T-helper 1 cell treated with Interleukin-12 subunit alpha and Interleukin-12 subunit beta and Interleukin-4 antibody, amounts not matched to agents 30 μg/mL and 1 μg/mL, for 36 hours (primary cell): ENCODE measurements at regions not wholly inside any gene's neighbourhood (a gene's known extent, or its start where the extent isn't known, plus 50 kb on each side); places are given as distances from the start of the nearest gene placed in this dataset.

Source experiments
- H3K27ac Mint-ChIP-seq: one replicate; pipeline ENCODE4 v1.8.0; 2021; ENCODE audit warnings: mild to moderate bottlenecking, mixed read lengths
- H3K27me3 Mint-ChIP-seq: one replicate; pipeline ENCODE4 v1.8.0; 2021; ENCODE audit warnings: low read depth, mixed read lengths
- H3K36me3 Mint-ChIP-seq: one replicate; pipeline ENCODE4 v1.8.0; 2021; ENCODE audit warnings: low read depth, mixed read lengths
- H3K4me1 Mint-ChIP-seq: one replicate; pipeline ENCODE4 v1.8.0; 2021; ENCODE audit warnings: low read depth, mixed read lengths
- H3K4me3 Mint-ChIP-seq: one replicate; pipeline ENCODE4 v1.8.0; 2021; ENCODE audit warnings: mild to moderate bottlenecking, moderate library complexity, mixed read lengths
- H3K9me3 Mint-ChIP-seq: one replicate; pipeline ENCODE4 v1.8.0; 2021; ENCODE audit warnings: mixed read lengths

GRCh38 chrX:5242091-5242790, 986.4 kb downstream of the NLGN4X start:
- Mint-ChIP-seq H3K9me3 (peaks cover 6% of the 10 kb centered on the region), H3K27ac (no peak overlapping the region), H3K27me3 (no peaks in the 10 kb centered on the region), H3K4me1 (no peaks in the 10 kb centered on the region), H3K36me3 (no peaks in the 10 kb centered on the region), H3K4me3 (no peak overlapping the region)

DNA sequence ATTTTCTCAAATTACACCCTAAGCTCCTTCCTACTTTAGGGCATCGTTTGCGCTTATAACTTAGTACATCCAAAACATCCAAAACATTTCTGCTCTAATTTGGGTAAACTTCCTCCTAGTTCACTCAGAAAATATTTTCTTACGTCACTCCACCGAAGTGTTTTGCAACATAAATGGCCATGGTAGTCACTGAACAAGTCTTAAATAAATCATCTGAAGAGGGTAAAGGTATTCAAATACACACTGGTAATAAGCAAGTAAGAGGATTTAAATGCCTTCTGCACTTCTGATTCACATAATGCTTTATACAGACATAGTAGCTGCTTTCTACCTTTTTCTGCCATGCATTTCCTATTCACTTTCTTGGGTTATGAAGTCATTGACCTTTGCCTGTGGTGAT, 991.9 kb downstream of the NLGN4X start:
- H3K27ac Mint-ChIP-seq = no peak overlapping the region
- H3K9me3 Mint-ChIP-seq = peaks cover 10% of the 10 kb centered on the region
- H3K4me3 Mint-ChIP-seq = no peak overlapping the region
- no peaks in the 10 kb centered on the region for H3K36me3 Mint-ChIP-seq
- H3K4me1 Mint-ChIP-seq = no peaks in the 10 kb centered on the region
- no peaks in the 10 kb centered on the region for H3K27me3 Mint-ChIP-seq

GRCh38 chrX:5236096-5236495, 992.6 kb downstream of the NLGN4X start:
- Mint-ChIP-seq H3K9me3 (peaks cover 10% of the 10 kb centered on the region), H3K27me3 (no peaks in the 10 kb centered on the region), H3K4me1 (no peaks in the 10 kb centered on the region), H3K27ac (no peak overlapping the region), H3K4me3 (no peak overlapping the region), H3K36me3 (no peaks in the 10 kb centered on the region)

GRCh38 chrX:5233830-5234229, 994.8 kb downstream of the NLGN4X start:
- no peak overlapping the region for H3K4me3 Mint-ChIP-seq

GRCh38 chrX:5220421-5220820, 1008.2 kb downstream of the NLGN4X start:
- Mint-ChIP-seq H3K27me3 (no peaks in the 10 kb centered on the region), H3K4me3 (no peak overlapping the region), H3K4me1 (no peaks in the 10 kb centered on the region), H3K36me3 (no peaks in the 10 kb centered on the region), H3K27ac (no peak overlapping the region), H3K9me3 (peaks cover 21% of the 10 kb centered on the region)

More at GRCh38 chrX:5233830-5234229, 994.8 kb downstream of the NLGN4X start:
- Mint-ChIP-seq H3K4me1 (no peaks in the 10 kb centered on the region), H3K9me3 (peaks cover 10% of the 10 kb centered on the region), H3K36me3 (no peaks in the 10 kb centered on the region), H3K27ac (no peak overlapping the region), H3K27me3 (no peaks in the 10 kb centered on the region)

GRCh38 chrX:5194806-5195205, 1033.9 kb downstream of the NLGN4X start:
- Mint-ChIP-seq H3K27ac (no peak overlapping the region), H3K4me3 (no peak overlapping the region), H3K36me3 (no peaks in the 10 kb centered on the region), H3K27me3 (no peaks in the 10 kb centered on the region), H3K4me1 (no peaks in the 10 kb centered on the region), H3K9me3 (peaks cover 3% of the 10 kb centered on the region)

GRCh38 chrX:5180135-5180741, 1048.4 kb downstream of the NLGN4X start:
- Mint-ChIP-seq H3K9me3 (no peaks in the 10 kb centered on the region), H3K4me3 (no peak overlapping the region), H3K36me3 (no peaks in the 10 kb centered on the region), H3K4me1 (no peaks in the 10 kb centered on the region), H3K27ac (no peak overlapping the region), H3K27me3 (no peaks in the 10 kb centered on the region)

DNA sequence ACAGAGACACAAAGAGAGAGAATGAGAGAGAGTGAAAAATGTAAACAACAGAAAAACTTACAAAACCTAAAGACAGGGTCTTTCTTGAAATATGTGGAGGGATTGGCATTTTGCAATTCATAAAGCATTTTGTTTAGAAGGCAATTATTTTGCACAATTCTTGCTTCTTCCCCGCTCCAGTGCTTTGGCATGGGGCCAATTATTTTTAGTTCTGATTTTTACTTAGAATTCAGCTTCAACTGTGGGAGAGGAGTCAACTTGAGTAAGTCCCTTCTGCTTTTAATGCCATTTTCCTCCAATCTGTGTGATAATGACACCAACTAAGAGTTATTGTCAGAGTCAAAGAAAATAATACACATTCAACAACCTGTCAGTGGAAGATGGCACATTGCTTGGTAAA, 1051.9 kb downstream of the NLGN4X start:
- Mint-ChIP-seq H3K27ac (no peak overlapping the region), H3K27me3 (no peaks in the 10 kb centered on the region), H3K4me1 (no peaks in the 10 kb centered on the region), H3K36me3 (no peaks in the 10 kb centered on the region), H3K9me3 (peaks cover 8% of the 10 kb centered on the region), H3K4me3 (no peak overlapping the region)

- H3K9me3 Mint-ChIP-seq = peaks cover 4% of the 10 kb centered on the region
These were observed 1065.0 kb downstream of the NLGN4X start for GRCh38 chrX:5163663-5164062.

DNA sequence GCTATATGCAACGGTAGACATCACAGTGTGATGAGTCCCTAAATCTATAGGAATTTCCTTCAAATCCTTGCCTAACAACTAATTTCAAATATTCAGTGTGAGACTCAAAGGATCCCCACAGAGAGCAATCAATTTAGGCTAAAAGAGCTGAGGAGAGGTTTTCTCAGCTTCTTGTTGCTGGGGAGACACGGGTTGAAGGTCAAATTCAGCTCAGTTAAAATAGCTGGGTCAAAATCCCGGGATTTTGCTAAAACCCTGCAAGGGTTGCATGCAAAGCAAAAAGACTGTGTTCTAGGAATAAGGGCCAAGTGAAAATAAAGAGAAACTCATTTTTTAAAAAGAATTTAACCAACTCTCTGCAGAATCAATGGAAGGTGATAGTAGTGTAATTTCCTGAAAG, 1073.4 kb downstream of the NLGN4X start:
- Mint-ChIP-seq H3K4me1 (no peaks in the 10 kb centered on the region), H3K27ac (no peak overlapping the region), H3K36me3 (no peaks in the 10 kb centered on the region), H3K27me3 (no peaks in the 10 kb centered on the region), H3K4me3 (no peak overlapping the region), H3K9me3 (no peaks in the 10 kb centered on the region)

More at GRCh38 chrX:5163663-5164062, 1065.0 kb downstream of the NLGN4X start:
- Mint-ChIP-seq H3K4me1 (no peaks in the 10 kb centered on the region), H3K4me3 (no peak overlapping the region), H3K27ac (no peak overlapping the region), H3K36me3 (no peaks in the 10 kb centered on the region), H3K27me3 (no peaks in the 10 kb centered on the region)

DNA sequence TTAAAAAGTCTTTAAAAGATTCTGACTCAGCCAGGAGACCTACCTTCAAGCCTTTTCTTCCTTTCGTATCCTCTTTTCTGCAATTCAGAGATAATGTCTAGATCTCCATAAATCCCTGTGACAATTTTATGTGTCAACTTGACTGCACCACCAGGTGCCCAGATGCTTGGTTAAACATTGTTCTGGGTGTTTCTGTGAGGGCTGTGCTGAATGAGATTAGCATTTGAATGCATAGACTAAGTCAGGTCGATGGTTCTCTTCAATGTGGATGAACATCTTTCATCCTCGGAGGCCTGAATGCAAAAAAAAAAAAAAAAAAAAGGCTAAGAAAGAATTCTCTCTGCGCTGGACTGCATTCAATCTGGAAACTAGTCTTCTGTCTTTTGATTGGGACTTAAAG, 1082.7 kb downstream of the NLGN4X start:
- Mint-ChIP-seq H3K27ac (no peak overlapping the region), H3K36me3 (no peaks in the 10 kb centered on the region), H3K27me3 (no peaks in the 10 kb centered on the region), H3K4me1 (no peaks in the 10 kb centered on the region), H3K4me3 (no peak overlapping the region), H3K9me3 (peaks cover 7% of the 10 kb centered on the region)

DNA sequence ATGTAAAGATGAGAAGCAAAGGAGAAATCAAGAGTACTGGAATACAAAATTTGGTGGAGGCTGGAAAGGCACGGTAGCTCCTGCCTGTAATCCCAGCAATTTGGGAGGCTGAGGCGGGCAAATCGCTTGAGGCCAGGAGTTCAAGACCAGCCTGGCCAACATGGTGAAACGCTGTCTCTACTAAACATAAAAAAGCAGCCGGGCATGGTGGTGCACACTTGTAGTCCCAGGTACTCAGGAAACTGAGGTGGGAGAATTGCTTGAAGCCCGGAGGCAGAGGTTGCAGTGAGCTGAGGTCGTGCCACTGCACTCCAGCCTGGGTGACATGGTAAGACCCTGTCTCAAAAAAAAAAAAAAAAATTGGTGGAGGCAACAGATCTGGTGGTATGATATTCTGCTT, 1086.0 kb downstream of the NLGN4X start:
- Mint-ChIP-seq H3K36me3 (no peaks in the 10 kb centered on the region), H3K27ac (no peak overlapping the region), H3K4me1 (no peaks in the 10 kb centered on the region), H3K4me3 (no peak overlapping the region), H3K9me3 (peaks cover 4% of the 10 kb centered on the region), H3K27me3 (no peaks in the 10 kb centered on the region)

DNA sequence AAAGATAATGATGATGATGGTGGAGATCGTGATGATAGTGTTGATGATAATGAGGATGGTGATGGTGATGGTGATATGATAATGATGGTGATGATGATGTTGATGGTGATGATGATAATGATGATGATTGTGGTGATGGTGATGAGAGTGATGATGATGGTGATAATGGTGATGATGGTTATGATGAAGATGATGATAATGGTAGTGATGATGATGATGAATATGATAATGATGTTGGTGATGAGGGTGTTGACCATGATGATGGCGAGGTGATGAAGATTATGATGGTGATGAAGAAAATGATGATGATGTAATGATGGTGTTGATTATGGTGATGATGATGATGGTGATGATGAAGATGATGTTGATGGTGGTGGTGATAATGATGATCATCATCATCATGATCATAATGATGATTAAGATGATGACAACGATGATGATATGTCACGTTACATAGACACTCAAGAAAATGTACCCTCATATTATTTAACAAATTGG, 1106.4 kb downstream of the NLGN4X start:
- no peak overlapping the region for H3K4me3 Mint-ChIP-seq
- H3K9me3 Mint-ChIP-seq = no peaks in the 10 kb centered on the region
- H3K36me3 Mint-ChIP-seq = no peaks in the 10 kb centered on the region

DNA sequence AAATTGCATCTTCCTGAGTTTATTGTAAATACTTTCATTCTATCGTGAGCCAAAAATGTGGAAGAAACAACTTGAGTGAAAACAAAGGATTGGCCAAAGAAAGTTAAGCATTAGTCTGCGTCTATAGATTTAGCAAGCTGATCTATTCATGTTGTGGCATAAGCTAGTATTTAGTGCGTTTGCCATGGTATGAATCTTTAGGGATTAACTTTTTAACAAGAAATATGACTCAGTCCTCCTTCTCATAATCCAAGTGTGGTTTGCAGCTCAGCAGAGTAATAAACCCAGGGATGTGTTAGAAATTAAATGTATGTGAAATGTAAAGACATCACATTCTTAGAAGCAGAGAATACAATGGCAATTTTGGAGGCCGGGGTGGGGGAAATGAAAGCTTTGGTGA, 1110.9 kb downstream of the NLGN4X start:
- H3K9me3 Mint-ChIP-seq = no peaks in the 10 kb centered on the region
- no peaks in the 10 kb centered on the region for H3K27me3 Mint-ChIP-seq
- no peak overlapping the region for H3K4me3 Mint-ChIP-seq
- H3K36me3 Mint-ChIP-seq = no peaks in the 10 kb centered on the region
- no peaks in the 10 kb centered on the region for H3K4me1 Mint-ChIP-seq
- no peak overlapping the region for H3K27ac Mint-ChIP-seq

More for the DNA sequence above, 1106.4 kb downstream of the NLGN4X start:
- H3K27me3 Mint-ChIP-seq = no peaks in the 10 kb centered on the region
- H3K27ac Mint-ChIP-seq = no peak overlapping the region
- H3K4me1 Mint-ChIP-seq = no peaks in the 10 kb centered on the region

GRCh38 chrX:5113128-5113527, 1115.5 kb downstream of the NLGN4X start:
- no peak overlapping the region for H3K27ac Mint-ChIP-seq
- no peak overlapping the region for H3K4me3 Mint-ChIP-seq
- no peaks in the 10 kb centered on the region for H3K27me3 Mint-ChIP-seq
- H3K9me3 Mint-ChIP-seq = no peaks in the 10 kb centered on the region
- no peaks in the 10 kb centered on the region for H3K36me3 Mint-ChIP-seq
- no peaks in the 10 kb centered on the region for H3K4me1 Mint-ChIP-seq
